Skeletal muscle cell (primary cell): ENCODE measurements at regions not wholly inside any gene's neighbourhood (a gene's known extent, or its start where the extent isn't known, plus 50 kb on each side); places are given as distances from the start of the nearest gene placed in this dataset.

Experiments used
- DNase-seq: peaks from one replicate; pipeline ENCODE4 v3.0.0-alpha.2; 2010; ENCODE audit warnings: low read depth
- H3K4me3 ChIP-seq: 2 replicates; pipeline ENCODE4 v1.5.1; 2011; ENCODE audit warnings: low read depth, mild to moderate bottlenecking, control low read depth, low read length, moderate library complexity

GRCh38 chr12:64997858-64998257 is 123.2 kb downstream of the WIF1 start:
- H3K4me3 ChIP-seq: no peak overlapping the region
- DNase-seq: no peak

GRCh38 chr12:64998371-64999147 is 122.5 kb downstream of the WIF1 start:
- H3K4me3 ChIP-seq: no peak overlapping the region

GRCh38 chr12:64999148-64999425 is 122.0 kb downstream of the WIF1 start:
- H3K4me3 ChIP-seq: no peak overlapping the region
- DNase-seq: no peak

More at GRCh38 chr12:64998371-64999147, 122.5 kb downstream of the WIF1 start:
- DNase-seq: no peak
